GM21529 (cell line): ENCODE measurements at regions not wholly inside any gene's neighbourhood (a gene's known extent, or its start where the extent isn't known, plus 50 kb on each side); places are given as distances from the start of the nearest gene placed in this dataset.

Experiments used
- ATAC-seq: cut with Tn5 transposase; IDR thresholded peaks from one replicate; pipeline ENCODE4 v1.9.1; 2021; ENCODE audit not compliant: unreplicated experiment

DNA sequence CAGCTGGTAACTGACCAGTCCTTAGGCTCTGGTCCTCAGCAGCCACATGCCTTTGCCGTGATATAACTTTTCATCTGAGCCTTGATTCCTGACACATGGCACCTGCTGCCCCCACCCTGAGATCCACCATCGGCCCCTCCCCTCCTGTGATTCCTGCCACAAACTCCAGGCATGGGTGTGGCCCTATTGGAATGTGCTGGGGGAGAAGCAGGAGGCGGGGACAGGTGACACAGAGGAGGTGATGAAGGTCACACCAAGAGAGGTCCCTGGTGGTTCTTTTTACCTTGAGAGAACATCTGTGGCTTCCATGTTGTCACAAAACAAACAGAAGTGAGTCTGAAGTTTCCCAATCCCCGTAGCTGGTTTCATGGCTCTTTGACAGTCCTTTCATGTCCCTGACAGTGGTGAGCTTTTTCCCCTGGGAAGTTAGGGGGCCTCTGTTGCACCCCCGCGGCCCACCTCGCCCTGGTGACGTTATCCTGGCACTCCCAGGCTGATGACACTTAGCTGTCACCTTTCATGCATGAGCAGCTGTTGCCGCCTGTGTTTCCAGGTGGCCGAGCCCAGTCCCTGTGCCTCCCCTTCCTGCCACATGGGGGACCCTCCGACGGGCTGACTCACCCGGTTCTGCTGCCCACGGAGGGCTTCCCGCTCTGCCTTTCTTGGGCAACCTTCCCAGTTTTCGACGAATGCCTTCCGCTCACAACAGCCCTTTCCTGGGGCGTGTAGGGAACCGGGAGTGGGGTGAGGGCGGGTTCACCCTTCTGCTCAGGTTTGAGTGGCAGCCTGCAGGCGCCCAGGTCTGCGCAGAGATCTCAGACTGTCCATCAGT, 66.3 kb upstream of the GLI2 start:
- ATAC-seq = no peak

DNA sequence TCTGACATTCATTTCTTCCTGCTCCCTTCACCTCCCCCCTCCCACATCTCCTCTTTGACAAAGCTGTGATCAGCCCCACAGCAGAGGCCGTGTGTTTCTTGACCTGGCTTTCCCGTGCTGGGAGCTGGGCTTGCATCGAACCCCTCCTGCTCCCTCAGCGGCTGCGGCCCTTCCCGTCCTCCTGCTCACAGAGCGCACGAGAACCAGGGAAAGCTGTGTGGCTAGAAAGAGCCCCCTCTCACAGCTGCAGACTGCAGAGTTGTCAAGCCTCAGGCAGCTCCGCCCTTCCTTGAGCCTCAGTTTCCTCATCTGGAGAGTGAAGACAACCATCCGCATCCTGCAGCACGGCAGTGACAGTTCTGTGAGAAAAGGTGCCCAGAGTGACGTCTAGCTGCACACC, 65.7 kb upstream of the GLI2 start:
- no peak for ATAC-seq

DNA sequence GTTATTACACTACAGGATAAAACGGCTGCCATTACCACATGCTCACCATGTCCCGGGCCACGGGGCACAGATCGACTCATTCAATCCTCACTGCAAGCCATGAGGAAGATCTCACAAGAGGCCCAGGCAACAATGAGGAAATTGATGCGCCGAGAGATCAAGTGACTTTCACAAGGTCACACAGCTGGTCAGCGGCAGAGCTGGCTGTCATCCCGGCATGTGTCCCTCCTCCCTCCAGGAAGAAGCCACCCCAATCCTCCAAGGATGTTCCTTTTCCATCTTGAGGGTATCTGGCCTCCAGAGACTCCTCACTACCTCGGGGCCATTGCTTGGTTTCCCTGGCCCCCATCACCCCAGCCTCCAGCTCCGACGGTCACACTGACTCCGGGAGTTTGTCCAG, 65.3 kb upstream of the GLI2 start:
- ATAC-seq = no peak

DNA sequence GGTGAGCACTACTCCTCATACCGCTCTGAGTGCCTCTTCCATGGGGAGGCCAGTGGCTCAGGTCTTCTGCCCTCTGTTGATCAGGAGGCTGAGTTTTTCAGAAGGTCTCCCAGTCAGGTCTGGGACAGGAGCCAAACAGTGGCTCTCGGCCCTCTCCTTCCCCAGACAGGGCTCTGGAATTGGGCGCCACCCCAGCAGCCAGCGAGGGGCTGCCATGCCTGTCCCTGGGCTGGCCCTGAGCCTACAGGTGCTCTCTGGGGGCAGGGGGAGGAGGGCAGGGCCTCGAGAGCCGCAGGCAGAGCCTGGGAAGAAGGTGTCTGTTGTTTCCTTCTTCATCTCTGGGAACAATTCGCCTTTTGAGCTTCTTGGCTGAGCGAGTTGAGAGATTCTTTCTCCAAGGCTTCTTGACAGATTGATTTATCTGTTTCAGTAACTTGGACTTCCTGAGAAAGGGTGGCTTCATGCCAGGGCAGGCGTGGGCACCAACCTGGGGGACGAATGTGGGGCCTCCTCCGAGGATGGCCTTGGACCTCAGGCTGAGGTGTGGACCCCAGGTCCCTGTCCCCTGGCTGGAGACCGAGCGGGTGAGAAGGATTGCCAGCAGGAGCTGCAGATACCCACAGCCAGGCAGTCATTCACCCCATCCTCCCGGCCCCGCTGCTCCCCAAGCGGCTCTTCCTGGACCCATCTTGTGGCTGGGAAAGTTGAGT, 64.7 kb upstream of the GLI2 start:
- ATAC-seq = no peak

DNA sequence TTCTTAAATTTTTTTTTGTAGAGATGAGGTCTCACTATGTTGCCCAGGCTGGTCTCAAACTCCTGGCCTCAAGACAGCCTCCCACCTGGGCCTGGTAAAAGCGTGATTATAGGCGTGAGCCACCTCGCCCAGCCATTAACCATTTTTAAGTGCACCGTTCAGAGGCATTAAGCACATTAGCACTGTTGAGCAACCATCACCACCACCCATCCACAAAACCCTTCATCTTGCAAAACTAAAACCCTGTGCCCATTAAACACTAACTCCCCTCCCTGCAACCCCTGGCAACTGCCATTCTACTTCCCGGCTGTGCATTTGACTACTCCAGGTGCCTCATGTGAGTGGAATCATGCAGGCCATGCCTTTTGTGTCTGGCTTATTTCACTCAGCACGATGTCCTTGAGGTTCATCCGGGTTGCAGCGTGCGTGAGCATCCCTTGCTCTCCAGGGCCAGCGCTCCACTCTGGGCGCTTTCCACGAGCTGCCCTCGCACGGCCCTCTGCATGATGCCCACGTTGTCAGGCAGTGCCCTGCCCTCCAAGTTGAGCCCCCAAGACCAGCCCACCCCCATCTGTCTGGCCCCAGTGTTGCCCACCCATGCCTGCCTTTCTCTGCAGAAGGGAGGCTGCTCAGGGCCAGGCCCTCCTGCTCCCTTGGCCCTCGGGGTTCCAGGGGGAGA, 63.0 kb upstream of the GLI2 start:
- no peak for ATAC-seq

DNA sequence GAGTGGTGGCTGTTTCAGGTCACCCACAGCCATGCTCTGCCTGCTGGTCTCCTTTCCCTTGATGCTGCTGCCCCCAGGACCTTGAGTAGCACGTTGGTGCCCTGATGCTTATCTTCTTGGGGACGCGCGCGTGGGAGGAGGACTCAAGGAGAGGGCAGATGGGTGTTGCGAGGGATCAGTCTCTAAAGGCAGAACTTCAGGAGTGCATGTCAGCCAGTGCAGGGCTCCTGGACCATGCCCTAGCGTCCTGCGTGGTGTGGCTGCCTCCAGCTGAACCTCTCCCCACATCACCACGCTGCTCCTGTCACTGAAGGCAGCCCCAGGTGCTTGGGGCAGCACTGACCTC, 62.5 kb upstream of the GLI2 start:
- ATAC-seq = no peak

DNA sequence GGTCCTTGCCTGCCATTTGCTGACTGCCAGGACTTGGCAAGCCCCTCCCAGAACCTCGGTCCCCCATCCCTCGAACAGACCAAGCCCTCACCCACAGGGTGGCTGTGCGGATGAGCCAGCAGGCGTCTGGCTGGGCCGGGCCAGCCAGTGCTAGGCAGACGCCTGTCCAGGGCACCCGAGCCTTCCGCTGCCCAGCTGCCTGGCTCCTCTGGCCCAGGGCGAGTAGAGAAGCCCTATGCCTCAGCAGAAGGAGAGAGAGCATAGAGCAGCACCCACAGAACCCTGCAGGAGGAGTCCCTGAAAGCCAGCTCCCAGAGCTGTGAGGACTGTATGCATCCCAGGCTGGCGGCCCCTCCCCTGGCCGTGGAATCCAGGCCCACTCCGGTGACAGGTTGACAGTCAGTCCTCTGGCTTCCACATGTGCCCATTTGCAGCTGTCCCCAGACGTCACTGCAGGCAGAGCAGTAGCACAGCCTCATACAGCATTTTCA, 62.1 kb upstream of the GLI2 start:
- ATAC-seq = no peak

DNA sequence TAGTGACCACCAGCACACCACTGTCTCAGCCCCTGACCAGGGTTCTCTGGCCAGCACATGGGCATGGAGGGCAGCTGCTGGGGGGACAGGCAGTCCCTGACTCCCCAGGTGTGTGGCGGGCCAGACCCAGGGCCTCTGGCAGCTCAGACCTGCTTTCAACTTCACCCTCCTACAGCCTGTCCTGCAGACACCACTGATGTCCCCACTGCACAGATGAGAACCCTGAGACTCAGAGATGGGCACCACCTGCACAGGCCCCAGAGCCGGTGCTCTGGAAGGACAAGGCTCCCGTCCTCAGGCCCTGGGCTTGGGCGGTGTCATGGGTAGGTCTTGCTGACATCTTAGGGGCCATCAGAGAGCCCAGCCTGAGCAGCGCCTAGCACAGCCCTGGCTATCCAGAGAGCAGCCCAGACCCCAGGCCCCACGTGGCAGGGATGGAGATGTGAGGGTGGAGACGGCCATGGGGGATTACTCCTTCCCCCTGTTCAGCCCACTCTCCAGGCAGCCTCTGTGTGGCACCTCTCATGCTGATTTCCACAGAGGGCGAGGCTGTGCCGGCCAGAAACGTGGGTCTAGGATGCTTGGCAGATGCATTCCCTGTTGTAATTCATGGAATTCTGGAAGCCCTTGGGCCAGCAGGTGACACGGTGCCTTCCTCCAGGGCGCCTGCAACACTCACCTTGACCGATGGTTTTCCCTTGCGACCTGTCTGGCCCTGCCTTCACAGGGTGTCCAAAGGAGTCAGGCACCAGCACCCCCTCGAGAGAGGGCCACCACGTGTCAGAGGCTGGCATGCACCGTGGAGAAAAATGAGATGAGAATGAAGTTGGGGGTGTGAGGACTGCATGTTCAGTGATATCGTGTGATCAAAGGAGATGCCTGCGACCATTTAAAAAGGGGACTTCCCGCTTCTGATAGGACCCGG, 61.2 kb upstream of the GLI2 start:
- no peak for ATAC-seq

DNA sequence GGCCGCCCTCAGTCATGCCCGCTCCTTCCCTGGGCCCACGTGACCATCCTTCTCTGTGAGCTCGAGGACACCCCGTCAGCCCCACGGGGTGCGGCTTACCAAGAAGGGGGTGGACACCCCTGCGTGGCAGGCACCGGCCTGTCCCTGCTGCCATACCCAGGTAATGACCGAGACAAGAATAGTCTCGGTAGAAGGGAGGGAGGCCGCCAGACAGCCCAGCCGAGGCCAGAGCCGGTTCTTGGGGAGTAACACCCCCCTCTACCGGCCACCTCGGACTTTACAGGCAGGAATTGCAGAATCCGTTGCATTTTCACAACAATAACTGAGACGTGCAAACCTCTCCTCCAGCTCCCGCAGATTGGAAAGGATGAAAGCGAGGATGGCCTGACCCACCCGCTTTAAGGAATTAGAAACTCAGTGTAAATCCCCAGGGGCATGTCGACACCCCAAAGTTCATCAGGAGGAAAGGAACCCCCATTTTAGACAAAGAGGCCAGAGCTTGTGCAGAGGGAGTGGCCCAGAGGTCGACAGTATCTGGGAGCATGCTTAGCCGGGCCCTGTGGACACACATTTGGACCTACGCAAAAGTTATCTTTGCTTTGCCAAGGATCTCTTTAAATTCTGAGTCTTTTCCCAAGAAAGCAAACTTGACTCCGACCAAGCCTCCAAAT, 60.1 kb upstream of the GLI2 start:
- ATAC-seq = peak; percentile 60

DNA sequence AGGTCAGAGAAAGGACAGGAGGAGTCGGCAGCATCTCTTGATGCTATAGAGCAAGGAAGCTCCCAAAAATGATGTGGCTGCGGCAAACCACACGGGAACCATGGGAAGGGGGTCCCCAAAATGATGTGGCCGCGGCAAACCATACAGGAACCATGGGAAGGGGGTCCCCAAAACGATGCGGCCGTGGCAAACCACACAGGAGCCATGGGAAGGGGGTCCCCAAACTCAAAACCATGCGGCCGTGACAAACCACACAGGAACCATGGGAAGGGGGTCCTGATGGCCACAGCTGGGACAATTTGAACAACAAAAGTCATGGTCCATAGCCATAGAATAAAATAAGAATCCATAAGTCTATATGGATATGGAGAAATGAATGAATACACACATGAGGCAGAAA, 58.4 kb upstream of the GLI2 start:
- no peak for ATAC-seq

DNA sequence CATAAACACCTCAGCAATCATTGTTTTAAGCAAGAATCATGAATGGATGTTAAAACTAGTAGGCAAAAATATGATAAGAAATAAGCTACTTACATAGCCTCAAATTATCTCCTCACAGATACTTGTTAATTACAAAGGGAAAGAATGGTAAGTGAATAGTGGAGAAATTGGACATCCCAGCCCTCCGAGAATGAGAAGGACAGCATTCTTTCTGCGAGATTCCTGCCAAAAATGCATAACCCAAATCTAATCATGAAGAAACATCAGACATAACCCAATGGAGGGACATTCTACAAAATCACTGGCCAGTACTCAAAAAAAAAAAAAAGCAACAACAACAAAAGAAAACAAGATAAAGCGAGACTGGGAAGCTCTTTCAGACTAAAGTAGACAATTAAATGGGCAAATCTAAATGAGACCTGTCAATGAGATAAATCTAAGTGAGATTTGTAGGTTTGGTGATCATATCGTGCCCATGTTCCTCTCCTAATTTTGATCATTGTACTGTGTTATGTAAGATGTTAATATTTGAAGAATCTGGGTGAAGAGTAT, 57.9 kb upstream of the GLI2 start:
- no peak for ATAC-seq

DNA sequence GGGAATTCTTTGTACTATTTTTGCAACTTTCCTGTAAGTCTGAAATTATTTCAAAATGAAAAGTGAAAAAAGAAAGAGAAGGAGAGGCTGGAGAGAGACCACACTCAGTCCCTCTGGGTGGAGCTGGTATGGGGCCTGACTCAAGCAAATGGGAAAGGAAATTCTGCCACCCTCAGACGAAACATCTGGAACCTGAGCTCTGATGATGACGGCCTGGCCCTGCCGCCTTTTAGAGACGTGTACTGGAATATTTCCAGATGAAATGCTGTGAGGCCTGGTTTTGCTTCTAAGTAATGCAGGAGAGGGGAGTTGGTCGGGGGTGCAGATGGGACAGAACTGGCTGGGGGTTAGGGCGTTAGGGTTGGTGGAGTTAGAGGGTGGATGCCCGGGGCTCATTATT, 57.4 kb upstream of the GLI2 start:
- ATAC-seq = no peak

DNA sequence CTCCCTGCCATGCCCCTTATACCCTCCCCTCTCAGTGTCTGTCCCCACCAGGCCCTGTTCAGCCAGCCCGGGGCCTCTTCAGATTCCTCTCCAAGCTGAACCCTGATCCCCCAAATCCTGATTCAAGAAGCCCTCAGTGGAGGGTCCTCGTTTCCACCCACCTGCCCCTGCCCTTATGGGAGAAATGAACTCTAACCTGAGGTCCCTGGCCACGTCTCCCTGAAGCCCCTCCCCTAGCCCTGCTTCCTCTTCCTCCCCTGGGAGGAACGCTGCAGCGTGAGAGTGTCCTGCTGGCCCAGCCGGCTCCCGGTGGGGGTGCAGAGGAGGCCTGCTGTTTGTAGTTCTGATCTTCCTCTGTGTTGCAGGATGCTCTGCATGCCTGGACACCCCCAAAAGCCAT, 56.7 kb upstream of the GLI2 start:
- no peak for ATAC-seq

DNA sequence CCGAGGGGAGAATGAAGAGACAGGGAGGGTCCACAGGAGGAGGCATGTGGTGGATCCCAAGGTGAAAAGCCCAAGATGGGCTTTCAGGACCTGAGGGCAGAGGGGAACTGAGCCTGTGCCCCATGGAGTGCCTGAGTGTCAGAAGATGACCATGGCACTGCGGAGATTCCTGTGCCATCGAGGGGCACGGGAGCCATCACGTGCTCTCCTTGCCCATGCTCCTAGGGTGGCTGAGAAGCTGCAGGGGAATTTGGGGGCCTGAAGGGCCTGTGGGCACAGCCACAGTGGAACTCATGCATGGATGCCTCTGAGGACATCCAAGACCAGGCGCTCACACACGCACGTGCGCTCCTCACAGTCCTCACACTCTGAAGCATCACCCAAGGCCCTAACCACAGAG, 56.1 kb upstream of the GLI2 start:
- no peak for ATAC-seq

DNA sequence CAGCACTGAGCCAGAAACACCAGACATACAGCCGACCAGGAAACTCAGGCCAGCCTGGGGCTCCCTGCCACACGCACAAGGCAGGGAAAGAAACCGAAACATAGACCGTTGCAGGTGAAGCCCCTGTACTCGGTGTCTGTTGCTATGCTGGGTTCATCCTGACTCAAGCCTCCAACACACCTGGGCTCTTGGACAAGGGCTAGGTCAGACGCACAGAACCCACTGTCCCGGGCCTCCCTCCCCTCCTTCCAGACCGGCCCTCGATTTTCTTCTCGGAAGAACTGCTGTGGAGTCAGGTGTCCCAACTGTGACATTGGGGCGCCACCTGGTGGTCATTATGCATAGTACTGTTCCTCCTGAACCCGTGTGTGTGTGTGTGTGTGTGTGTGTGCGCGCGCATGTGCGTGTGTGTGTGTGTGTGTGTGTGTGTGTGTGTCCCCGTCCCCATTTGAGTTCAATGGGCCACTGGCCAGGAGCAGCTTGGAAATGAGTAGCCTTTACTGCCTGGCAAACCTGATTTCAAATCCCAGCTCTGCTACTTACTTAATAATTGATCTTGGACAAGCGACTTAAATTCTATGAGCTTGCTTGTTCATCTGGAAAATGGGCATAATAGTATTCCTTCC, 55.4 kb upstream of the GLI2 start:
- ATAC-seq = peak; percentile 68

DNA sequence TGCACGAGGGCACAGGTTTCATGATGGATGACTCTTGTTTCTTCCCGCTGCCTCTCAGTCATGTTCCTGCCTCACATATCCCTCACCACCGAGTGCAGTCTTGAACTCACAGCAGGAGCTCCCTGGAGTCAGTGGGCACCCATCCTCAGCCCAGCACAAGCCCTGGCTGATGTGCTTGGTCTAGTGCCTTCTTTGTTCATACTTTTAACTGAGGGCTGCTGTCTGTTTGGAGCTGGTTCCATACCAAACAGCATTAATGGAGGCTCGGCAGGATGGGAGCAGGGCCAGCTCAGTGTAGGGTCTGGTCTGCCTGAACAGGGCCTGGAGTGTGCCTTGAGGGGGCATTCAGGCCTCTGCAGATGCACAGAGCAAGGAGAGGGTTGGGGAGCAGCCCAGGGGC, 54.5 kb upstream of the GLI2 start:
- ATAC-seq = no peak

DNA sequence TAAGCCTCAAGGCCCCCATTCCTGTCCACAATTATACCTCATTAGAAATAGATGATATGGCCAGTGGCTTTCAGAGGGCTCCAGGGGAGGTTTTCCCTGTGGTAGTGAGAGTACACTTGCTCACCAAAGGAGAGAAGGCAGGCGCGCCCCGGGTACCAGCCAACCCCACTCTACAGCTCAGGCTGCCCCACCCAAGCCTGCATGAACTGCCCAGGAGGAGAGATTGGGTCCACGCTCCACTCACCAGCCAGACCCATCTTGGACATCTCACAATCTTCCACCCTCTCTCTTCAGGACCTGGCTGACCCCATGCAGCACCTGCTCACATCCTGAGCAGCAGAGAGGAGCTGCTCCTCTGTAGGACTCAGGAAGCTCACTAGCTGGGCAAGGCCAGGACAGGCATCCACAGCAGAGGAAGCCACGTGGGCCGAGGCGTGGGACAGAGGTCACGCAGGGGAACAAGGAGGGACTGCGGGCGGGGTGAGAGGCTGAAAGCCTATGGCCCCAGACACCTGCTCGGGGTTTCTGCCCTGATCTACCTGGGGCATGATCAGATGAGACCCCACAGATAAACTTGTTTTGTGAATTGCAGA, 53.9 kb upstream of the GLI2 start:
- ATAC-seq = no peak

DNA sequence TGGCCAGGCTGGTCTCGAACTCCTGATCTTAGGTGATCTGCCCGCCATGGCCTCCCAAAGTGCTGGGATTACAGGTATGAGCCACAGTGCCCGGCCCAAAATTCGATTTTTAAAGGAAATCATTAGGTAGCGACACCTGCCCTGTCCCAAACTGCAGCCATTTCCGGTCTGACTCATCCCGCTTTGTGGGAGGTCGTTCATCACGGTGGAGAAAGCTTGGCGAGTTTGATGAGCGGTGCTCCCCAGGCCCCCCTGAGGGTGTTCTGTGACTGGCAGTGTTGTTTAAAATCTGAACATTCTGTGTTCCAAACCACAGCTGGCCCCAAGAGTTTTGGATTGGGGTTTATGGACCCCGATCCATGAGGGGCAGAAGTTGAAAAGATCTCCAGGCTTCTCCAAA, 53.0 kb upstream of the GLI2 start:
- no peak for ATAC-seq

DNA sequence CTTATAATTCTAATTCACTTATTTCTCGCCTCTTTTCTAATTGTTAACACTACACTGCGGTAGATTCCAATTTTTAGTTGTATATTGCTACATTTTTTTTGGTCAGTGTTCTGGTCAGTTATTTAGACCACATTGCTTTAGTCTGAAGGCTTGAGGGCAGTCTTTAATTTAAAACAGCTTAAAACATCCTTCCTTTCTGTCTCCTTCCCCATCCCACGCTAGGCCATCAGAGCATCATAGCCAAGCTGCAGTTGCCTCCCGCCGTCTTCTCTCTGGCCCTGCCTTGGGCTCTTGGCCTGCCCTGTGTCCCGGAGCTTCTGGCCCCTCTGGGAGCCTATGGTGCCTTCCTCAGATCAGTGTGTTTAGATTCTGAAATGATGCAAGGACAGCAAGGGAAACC, 52.6 kb upstream of the GLI2 start:
- ATAC-seq = no peak
